ENCODE measurements at regions not wholly inside any gene's neighbourhood (a gene's known extent, or its start where the extent isn't known, plus 50 kb on each side); places are given as distances from the start of the nearest gene placed in this dataset.

GRCh38 chr2:128514555-128514955 lies 195.9 kb upstream of the HS6ST1 start:
- TF ChIP-seq CTCF (IDR thresholded peaks at IDR 0.05) = no peak
- TF ChIP-seq POLR2A (IDR thresholded peaks at IDR 0.05) = no peak

All from lower leg skin (tissue), 3 donors.